ENCODE measurements at regions not wholly inside any gene's neighbourhood (a gene's known extent, or its start where the extent isn't known, plus 50 kb on each side); places are given as distances from the start of the nearest gene placed in this dataset.

DNA sequence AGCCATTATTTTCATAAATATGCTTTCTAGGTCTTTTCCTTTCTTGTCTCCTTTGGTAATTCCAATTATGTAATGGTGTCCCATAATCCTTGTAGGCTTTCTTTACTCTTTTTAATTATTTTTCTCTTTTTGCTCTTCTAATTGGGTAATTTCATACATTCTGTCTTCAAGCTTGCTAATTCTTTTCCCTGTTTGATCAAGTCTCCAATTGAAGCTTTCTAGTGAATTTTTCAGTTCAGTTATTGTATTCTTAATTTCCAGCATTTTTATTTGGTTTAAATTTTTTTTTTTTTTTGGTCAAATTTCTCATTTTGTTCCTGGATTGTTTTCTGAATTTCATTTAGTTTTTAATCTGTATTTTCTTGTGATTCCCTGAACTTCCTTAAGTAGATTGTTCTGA is 74.9 kb upstream of the UST start:
- H2AFZ ChIP-seq (ENCODE audit: low read length): no peak overlapping the region
- H3K36me3 ChIP-seq (replicated peaks; ENCODE audit: insufficient read depth, low read length): no peaks in the 10 kb centered on the region
- H3K4me3 ChIP-seq (ENCODE audit: low read length): no peak overlapping the region
- H3K27me3 ChIP-seq (replicated peaks; ENCODE audit: insufficient read depth, low read length): no peaks in the 10 kb centered on the region
- H3F3A ChIP-seq (ENCODE audit: insufficient read depth, low read length): no peaks in the 10 kb centered on the region
- no peaks in the 10 kb centered on the region for H3K9me3 ChIP-seq (replicated peaks; ENCODE audit: insufficient read depth, low read length)
- no peaks in the 10 kb centered on the region for H3K4me1 ChIP-seq (ENCODE audit: low read length)
- H3K79me2 ChIP-seq (ENCODE audit: low read length): no peaks in the 10 kb centered on the region
- TF ChIP-seq CTCF (IDR thresholded peaks at IDR 0.05; ENCODE audit: low read length): no peak
- no peak for TF ChIP-seq EZH2phosphoT487 (IDR thresholded peaks at IDR 0.05; ENCODE audit: low read length)
- TF ChIP-seq EZH2 (optimal IDR thresholded peaks at IDR 0.05; ENCODE audit: low read depth, low read length): no peak
- H4K20me1 ChIP-seq (ENCODE audit: insufficient read depth, low read length): no peaks in the 10 kb centered on the region
- H3K4me2 ChIP-seq (ENCODE audit: low read depth, low read length): no peak overlapping the region
- no peaks in the 10 kb centered on the region for H3K9me2 ChIP-seq (replicated peaks; ENCODE audit: insufficient read depth, low read length)
- no peak overlapping the region for H3K9ac ChIP-seq (ENCODE audit: low read length)
- no peak overlapping the region for H3K27ac ChIP-seq (ENCODE audit: low read length)
- DNase-seq: no peak

- no peak overlapping the region for H3K9ac ChIP-seq (ENCODE audit: low read length)
- H3K4me2 ChIP-seq (ENCODE audit: low read depth, low read length): no peak overlapping the region
- no peaks in the 10 kb centered on the region for H3K79me2 ChIP-seq (ENCODE audit: low read length)
- no peaks in the 10 kb centered on the region for H4K20me1 ChIP-seq (ENCODE audit: insufficient read depth, low read length)
- no peaks in the 10 kb centered on the region for H3K27me3 ChIP-seq (replicated peaks; ENCODE audit: insufficient read depth, low read length)
- H2AFZ ChIP-seq (ENCODE audit: low read length): no peak overlapping the region
- no peaks in the 10 kb centered on the region for H3K36me3 ChIP-seq (replicated peaks; ENCODE audit: insufficient read depth, low read length)
- no peaks in the 10 kb centered on the region for H3K9me3 ChIP-seq (replicated peaks; ENCODE audit: insufficient read depth, low read length)
- H3K27ac ChIP-seq (ENCODE audit: low read length): no peak overlapping the region
- no peaks in the 10 kb centered on the region for H3F3A ChIP-seq (ENCODE audit: insufficient read depth, low read length)
- TF ChIP-seq EZH2phosphoT487 (IDR thresholded peaks at IDR 0.05; ENCODE audit: low read length): no peak
- TF ChIP-seq EZH2 (optimal IDR thresholded peaks at IDR 0.05; ENCODE audit: low read depth, low read length): no peak
- TF ChIP-seq CTCF (IDR thresholded peaks at IDR 0.05; ENCODE audit: low read length): no peak
- H3K4me3 ChIP-seq (ENCODE audit: low read length): no peak overlapping the region
- no peaks in the 10 kb centered on the region for H3K4me1 ChIP-seq (ENCODE audit: low read length)
- DNase-seq: no peak
- H3K9me2 ChIP-seq (replicated peaks; ENCODE audit: insufficient read depth, low read length): no peaks in the 10 kb centered on the region
Measured at GRCh38 chr6:148674306-148674705, 72.5 kb upstream of the UST start.

DNA sequence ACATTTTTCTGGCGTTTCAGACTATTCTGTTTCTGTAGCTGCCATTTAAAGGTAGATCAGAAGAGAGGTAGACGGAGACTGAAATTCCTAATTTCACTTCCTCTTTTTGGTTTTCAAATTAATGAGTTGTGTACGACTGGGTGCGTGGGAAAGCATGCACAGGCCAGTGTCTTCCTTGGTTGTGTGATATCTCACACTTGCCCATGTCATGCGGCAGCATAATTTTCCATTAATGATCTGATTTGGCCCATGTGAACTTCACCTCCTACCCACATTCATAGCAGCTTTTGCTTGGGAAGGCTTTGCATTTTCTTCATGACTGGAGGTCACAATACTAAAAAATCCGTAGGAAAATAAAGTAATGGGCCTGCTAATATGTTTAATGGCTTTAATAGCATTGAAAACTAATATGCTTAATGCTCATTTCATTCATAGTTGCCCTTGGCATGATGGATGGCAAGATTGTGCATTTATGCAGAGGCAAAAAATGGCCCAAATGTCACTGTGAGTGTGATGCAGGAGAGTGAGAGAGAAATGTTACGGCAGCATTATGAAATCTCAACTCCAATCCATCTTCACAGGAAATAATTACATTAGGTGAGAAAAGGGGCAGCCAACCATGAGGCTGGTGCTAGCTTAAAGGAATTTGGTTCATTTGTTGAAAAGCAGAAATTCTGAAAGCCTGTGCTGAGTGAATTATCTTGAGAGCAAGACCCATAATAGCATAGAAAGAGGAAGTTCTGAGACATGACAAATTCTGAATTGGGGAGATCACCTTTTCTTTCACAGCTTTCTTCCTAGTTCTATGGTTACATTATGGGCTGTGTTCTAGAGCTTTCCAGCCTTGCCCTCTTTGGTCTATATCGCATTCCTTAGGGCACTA is 69.0 kb upstream of the UST start:
- Histone ChIP-seq H3K27me3 (replicated peaks; ENCODE audit: insufficient read depth, low read length) (no peaks in the 10 kb centered on the region), H3K79me2 (ENCODE audit: low read length) (no peaks in the 10 kb centered on the region), H3K27ac (ENCODE audit: low read length) (no peak overlapping the region), H2AFZ (ENCODE audit: low read length) (no peak overlapping the region), H3K9me2 (replicated peaks; ENCODE audit: insufficient read depth, low read length) (no peaks in the 10 kb centered on the region), H3K4me2 (ENCODE audit: low read depth, low read length) (no peak overlapping the region), H3F3A (ENCODE audit: insufficient read depth, low read length) (no peaks in the 10 kb centered on the region), H3K4me1 (ENCODE audit: low read length) (no peaks in the 10 kb centered on the region), H4K20me1 (ENCODE audit: insufficient read depth, low read length) (no peaks in the 10 kb centered on the region), H3K9ac (ENCODE audit: low read length) (no peak overlapping the region), H3K4me3 (ENCODE audit: low read length) (no peak overlapping the region), H3K9me3 (replicated peaks; ENCODE audit: insufficient read depth, low read length) (no peaks in the 10 kb centered on the region), H3K36me3 (replicated peaks; ENCODE audit: insufficient read depth, low read length) (no peaks in the 10 kb centered on the region)
- no peak for DNase-seq
- TF ChIP-seq EZH2 (optimal IDR thresholded peaks at IDR 0.05; ENCODE audit: low read depth, low read length): no peak
- no peak for TF ChIP-seq EZH2phosphoT487 (IDR thresholded peaks at IDR 0.05; ENCODE audit: low read length)
- TF ChIP-seq CTCF (IDR thresholded peaks at IDR 0.05; ENCODE audit: low read length): no peak

All from MM.1S (cell line).